Keratinocyte (primary cell): ENCODE measurements at regions not wholly inside any gene's neighbourhood (a gene's known extent, or its start where the extent isn't known, plus 50 kb on each side); places are given as distances from the start of the nearest gene placed in this dataset.

Experiments used
- DNase-seq: peaks from one replicate; pipeline ENCODE4 v3.0.0-alpha.2; 2011; ENCODE audit warnings: low read depth, missing footprints, low spot score
- FAIRE-seq: peaks from 2 replicates; lab custom pipeline; 2011; peaks lifted over from hg19 to GRCh38; lab: Jason Lieb, UNC
- H2AFZ ChIP-seq: 2 replicates; pipeline ENCODE4 v1.6.0; 2012; ENCODE audit warnings: low read length, control low read depth, inconsistent platforms; ENCODE audit not compliant: control insufficient read depth
- H3K27ac ChIP-seq: 2 replicates; pipeline ENCODE4 v1.5.1; 2011; ENCODE audit warnings: low read length; ENCODE audit not compliant: control insufficient read depth, insufficient read depth
- H3K27me3 ChIP-seq: 3 replicates; pipeline ENCODE4 v1.6.0; 2011; ENCODE audit warnings: low read length; ENCODE audit not compliant: control insufficient read depth, insufficient read depth; ENCODE audit errors: extremely low read depth
- H3K36me3 ChIP-seq, 2 experiments: 2 replicates in 1 of 2; 3 replicates in 1 of 2; pipeline ENCODE4 v1.5.1; 2011; ENCODE audit warnings: low read length in 2 of 2, mild to moderate bottlenecking in 1 of 2; ENCODE audit not compliant: control insufficient read depth in 2 of 2, insufficient read depth in 2 of 2; ENCODE audit errors: extremely low read depth in 1 of 2
- H3K4me1 ChIP-seq: 3 replicates; pipeline ENCODE4 v1.5.1; 2011; ENCODE audit warnings: low read length; ENCODE audit not compliant: control insufficient read depth, insufficient read depth; ENCODE audit errors: extremely low read depth
- H3K4me2 ChIP-seq: 3 replicates; pipeline ENCODE4 v1.6.0; 2011; ENCODE audit warnings: low read depth, low read length; ENCODE audit not compliant: control insufficient read depth, insufficient read depth; ENCODE audit errors: extremely low read depth
- H3K4me3 ChIP-seq, 3 experiments: fragments of 200-600 bp in 1 of 3; sonication (generic) in 1 of 3; 2 replicates in 2 of 3; 3 replicates in 1 of 3; pipeline ENCODE4 v1.5.1; 2011 to 2016; ENCODE audit warnings: low read length in 3 of 3, mild to moderate bottlenecking in 3 of 3, control low read depth in 2 of 3, inconsistent platforms in 1 of 3, low read depth in 1 of 3, mixed read lengths in 1 of 3, mixed run types in 1 of 3, moderate library complexity in 1 of 3; ENCODE audit not compliant: control insufficient read depth in 2 of 3, insufficient read depth in 2 of 3; ENCODE audit errors: extremely low read depth in 1 of 3
- H3K79me2 ChIP-seq: 2 replicates; pipeline ENCODE4 v1.6.0; 2012; ENCODE audit warnings: low read length; ENCODE audit not compliant: control insufficient read depth, insufficient read depth
- H3K9ac ChIP-seq: 3 replicates; pipeline ENCODE4 v1.6.0; 2011; ENCODE audit warnings: low read length; ENCODE audit not compliant: control insufficient read depth, insufficient read depth; ENCODE audit errors: extremely low read depth
- H3K9me1 ChIP-seq: 3 replicates; pipeline ENCODE4 v1.6.0; 2011; ENCODE audit warnings: low read length; ENCODE audit not compliant: control insufficient read depth, insufficient read depth; ENCODE audit errors: extremely low read depth
- H3K9me3 ChIP-seq: 2 replicates; pipeline ENCODE4 v1.5.1; 2012; ENCODE audit warnings: low read depth, low read length; ENCODE audit not compliant: control insufficient read depth
- H4K20me1 ChIP-seq: 3 replicates; pipeline ENCODE4 v1.6.0; 2011; ENCODE audit warnings: low read length; ENCODE audit not compliant: control insufficient read depth, insufficient read depth; ENCODE audit errors: extremely low read depth
- EZH2 ChIP-seq: IDR thresholded peaks from one replicate; pipeline ENCODE4 v1.6.1; 2012; ENCODE audit warnings: inconsistent platforms, mild to moderate bottlenecking, low read length, moderate library complexity
- dilution Hi-C: fragments of 300-500 bp; cut with MboI; formaldehyde crosslinking; loops from one replicate; pipeline ENCODE4 v1.7.0; 2020; ENCODE audit warnings: low sequenced_read_pairs; ENCODE audit not compliant: extremely low pct_ligation_motif_present
- TF ChIP-seq, protein P1 (sequence below), 3 experiments: IDR thresholded peaks in 1 of 3; conservative IDR thresholded peaks in 1 of 3; optimal IDR thresholded peaks in 1 of 3; 2 replicates in 2 of 3; 3 replicates in 1 of 3; pipeline versions ENCODE3 to v1.5.1; 2011; ENCODE audit warnings: low read length in 3 of 3, mild to moderate bottlenecking in 3 of 3, moderate library complexity in 2 of 3, control low read depth in 1 of 3, inconsistent platforms in 1 of 3; ENCODE audit not compliant: insufficient read depth in 2 of 3; ENCODE audit errors: extremely low read depth in 1 of 3

DNA sequence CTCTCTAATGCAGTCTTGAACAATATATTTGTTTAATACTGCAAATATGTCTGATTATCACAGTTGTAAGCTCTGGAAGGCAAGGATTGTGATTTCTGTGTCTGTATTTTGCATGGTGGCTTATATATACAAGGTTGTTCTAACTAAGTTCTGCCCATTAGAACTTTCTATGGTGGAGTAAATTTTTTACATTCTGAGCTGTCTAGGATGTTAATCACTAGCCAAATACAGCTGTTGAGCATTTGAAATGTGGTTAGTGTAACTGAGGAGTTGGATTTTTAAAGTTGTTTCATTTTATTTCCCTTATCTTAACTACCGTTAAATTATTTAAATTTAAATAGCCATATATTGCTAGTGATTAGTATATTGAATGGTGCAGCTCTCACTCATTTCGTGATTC, 64.3 kb upstream of the DMRTA1 start:
- H3K9ac ChIP-seq = no peak overlapping the region
- FAIRE-seq (no peak), DNase-seq (no peak)
- TF ChIP-seq, protein P1, sequence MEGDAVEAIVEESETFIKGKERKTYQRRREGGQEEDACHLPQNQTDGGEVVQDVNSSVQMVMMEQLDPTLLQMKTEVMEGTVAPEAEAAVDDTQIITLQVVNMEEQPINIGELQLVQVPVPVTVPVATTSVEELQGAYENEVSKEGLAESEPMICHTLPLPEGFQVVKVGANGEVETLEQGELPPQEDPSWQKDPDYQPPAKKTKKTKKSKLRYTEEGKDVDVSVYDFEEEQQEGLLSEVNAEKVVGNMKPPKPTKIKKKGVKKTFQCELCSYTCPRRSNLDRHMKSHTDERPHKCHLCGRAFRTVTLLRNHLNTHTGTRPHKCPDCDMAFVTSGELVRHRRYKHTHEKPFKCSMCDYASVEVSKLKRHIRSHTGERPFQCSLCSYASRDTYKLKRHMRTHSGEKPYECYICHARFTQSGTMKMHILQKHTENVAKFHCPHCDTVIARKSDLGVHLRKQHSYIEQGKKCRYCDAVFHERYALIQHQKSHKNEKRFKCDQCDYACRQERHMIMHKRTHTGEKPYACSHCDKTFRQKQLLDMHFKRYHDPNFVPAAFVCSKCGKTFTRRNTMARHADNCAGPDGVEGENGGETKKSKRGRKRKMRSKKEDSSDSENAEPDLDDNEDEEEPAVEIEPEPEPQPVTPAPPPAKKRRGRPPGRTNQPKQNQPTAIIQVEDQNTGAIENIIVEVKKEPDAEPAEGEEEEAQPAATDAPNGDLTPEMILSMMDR (optimal IDR thresholded peaks at IDR 0.05 in 1 of 3, IDR thresholded peaks at IDR 0.05 in 1 of 3, conservative IDR thresholded peaks at IDR 0.05 in 1 of 3; ENCODE audit: extremely low read depth in 1 of 3, insufficient read depth in 2 of 3, low read length in 3 of 3) = no peak
- TF ChIP-seq EZH2 = no peak
- H3K4me2 ChIP-seq = no peak overlapping the region
- H3K9me1 ChIP-seq = no peaks in the 10 kb centered on the region
- no peaks in the 10 kb centered on the region for H3K36me3 ChIP-seq
- H3K27ac ChIP-seq = no peak overlapping the region
- dilution Hi-C loops = no loop called here
- H3K27me3 ChIP-seq = no peaks in the 10 kb centered on the region
- H2AFZ ChIP-seq = no peak overlapping the region
- H4K20me1 ChIP-seq = no peaks in the 10 kb centered on the region
- no peak overlapping the region for H3K4me3 ChIP-seq
- no peaks in the 10 kb centered on the region for H3K4me1 ChIP-seq
- no peaks in the 10 kb centered on the region for H3K79me2 ChIP-seq
- H3K9me3 ChIP-seq = no peaks in the 10 kb centered on the region

DNA sequence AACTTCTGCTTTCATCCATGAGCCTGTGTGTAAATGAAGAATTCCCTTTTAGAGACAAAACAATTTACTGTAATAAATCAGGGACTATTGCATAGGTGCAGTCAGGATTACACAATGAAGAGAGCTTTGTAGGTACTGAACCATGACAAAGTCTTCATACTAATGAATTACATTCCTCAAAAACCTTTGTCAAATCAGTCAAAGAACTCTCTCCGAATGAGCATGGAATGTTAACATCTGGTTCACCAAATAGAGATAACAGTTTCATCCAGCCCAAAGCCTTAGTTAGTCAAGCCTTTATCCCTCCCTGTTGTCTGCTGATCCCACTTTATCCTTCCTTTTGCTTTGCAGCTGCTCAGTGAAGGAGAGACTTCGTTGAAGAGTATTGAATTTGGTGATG, 62.9 kb upstream of the DMRTA1 start:
- Histone ChIP-seq H3K27me3 (no peaks in the 10 kb centered on the region), H3K79me2 (no peaks in the 10 kb centered on the region), H3K4me2 (no peak overlapping the region), H3K4me1 (no peaks in the 10 kb centered on the region), H4K20me1 (no peaks in the 10 kb centered on the region), H3K27ac (no peak overlapping the region), H2AFZ (no peak overlapping the region), H3K9me3 (no peaks in the 10 kb centered on the region), H3K36me3 (no peaks in the 10 kb centered on the region), H3K4me3 (no peak overlapping the region), H3K9ac (no peak overlapping the region), H3K9me1 (no peaks in the 10 kb centered on the region)
- TF ChIP-seq EZH2 = no peak
- TF ChIP-seq, protein P1 (optimal IDR thresholded peaks at IDR 0.05 in 1 of 3, IDR thresholded peaks at IDR 0.05 in 1 of 3, conservative IDR thresholded peaks at IDR 0.05 in 1 of 3; ENCODE audit: extremely low read depth in 1 of 3, insufficient read depth in 2 of 3, low read length in 3 of 3) = no peak
- dilution Hi-C loops = no loop called here
- DNase-seq = no peak
- FAIRE-seq = no peak
